ENCODE measurements at regions not wholly inside any gene's neighbourhood (a gene's known extent, or its start where the extent isn't known, plus 50 kb on each side); places are given as distances from the start of the nearest gene placed in this dataset.
"Not testable (repeated sequence)": the region's sequence is repeated elsewhere in the genome, so short reads cannot be mapped to it uniquely, and the experiment has no call there.

DNA sequence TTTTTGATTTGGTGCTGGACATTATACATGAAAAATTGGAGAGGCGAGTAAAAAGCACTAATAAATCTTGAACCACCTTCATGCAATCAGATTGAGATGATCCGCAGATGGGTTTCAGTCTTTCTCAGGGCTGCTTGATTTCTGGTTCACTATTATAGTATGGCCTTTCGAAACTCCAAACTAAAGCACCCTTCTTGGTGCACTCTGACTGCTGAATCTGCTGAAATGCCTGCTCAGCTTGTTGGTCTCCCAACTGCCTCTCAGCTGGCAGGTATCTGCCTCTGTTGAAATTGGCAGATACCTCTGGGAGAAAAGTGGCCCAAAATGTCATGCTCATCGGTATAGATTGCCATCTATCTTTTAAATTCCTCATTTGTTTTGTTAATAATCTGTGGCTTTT lies 102.5 kb upstream of the WIPF3 start:
- DNase-seq; ATAC-seq; intact Hi-C loops (cut with DNase I); H3K27me3 ChIP-seq (ENCODE audit: control insufficient read depth, insufficient read depth); H3K9me3 ChIP-seq (ENCODE audit: control insufficient read depth, low read length); H3K4me3 ChIP-seq (ENCODE audit: low read length); H3K27ac ChIP-seq (ENCODE audit: low read length); H3K4me1 ChIP-seq (ENCODE audit: control insufficient read depth, insufficient read depth, low read length): not testable (repeated sequence)
- 90% methylated on average over 4 of the region's 4 CpGs for WGBS

GRCh38 chr7:29709002-29709401 lies 97.3 kb upstream of the WIPF3 start:
- ATAC-seq; H3K4me1 ChIP-seq (ENCODE audit: control insufficient read depth, insufficient read depth, low read length); H3K27me3 ChIP-seq (ENCODE audit: control insufficient read depth, insufficient read depth); DNase-seq; intact Hi-C loops (cut with DNase I); H3K27ac ChIP-seq (ENCODE audit: low read length); H3K9me3 ChIP-seq (ENCODE audit: control insufficient read depth, low read length); H3K4me3 ChIP-seq (ENCODE audit: low read length): not testable (repeated sequence)

GRCh38 chr7:29723127-29723526 lies 83.2 kb upstream of the WIPF3 start:
- ATAC-seq: peak in 1 of 2 donors; percentile 22
- H3K27ac ChIP-seq (ENCODE audit: low read length); intact Hi-C loops (cut with DNase I); H3K4me1 ChIP-seq (ENCODE audit: control insufficient read depth, insufficient read depth, low read length); H3K4me3 ChIP-seq (ENCODE audit: low read length); DNase-seq; H3K27me3 ChIP-seq (ENCODE audit: control insufficient read depth, insufficient read depth); H3K9me3 ChIP-seq (ENCODE audit: control insufficient read depth, low read length): not testable (repeated sequence)
- 51% methylated on average over 8 of the region's 8 CpGs for WGBS

DNA sequence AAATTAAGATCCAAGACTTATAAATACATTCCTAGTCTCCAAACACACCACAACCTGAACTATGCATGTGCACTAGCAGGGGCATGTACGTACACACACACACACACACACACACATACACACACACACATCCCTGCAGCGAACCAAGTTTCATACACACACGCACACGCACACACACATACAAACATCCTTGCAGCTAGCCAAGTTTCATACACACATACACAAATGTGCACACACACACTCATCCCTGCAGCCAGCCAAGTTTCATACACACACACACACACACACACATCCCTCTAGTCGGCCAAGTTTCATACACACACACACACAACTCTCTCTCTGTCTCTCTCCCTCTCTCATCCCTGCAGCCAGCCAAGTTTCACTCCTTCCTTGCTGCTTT lies 82.7 kb upstream of the WIPF3 start:
- peak in 1 of 3 donors; percentile 23 for DNase-seq
- H3K4me1 ChIP-seq (ENCODE audit: control insufficient read depth, insufficient read depth, low read length): no peaks in the 10 kb centered on the region
- no peak overlapping the region for H3K27ac ChIP-seq (ENCODE audit: low read length)
- no peak overlapping the region for H3K4me3 ChIP-seq (ENCODE audit: low read length)
- 52% methylated on average over 5 of the region's 5 CpGs for WGBS
- no peak for ATAC-seq
- intact Hi-C loops (cut with DNase I): no loop called here
- no peaks in the 10 kb centered on the region for H3K9me3 ChIP-seq (ENCODE audit: control insufficient read depth, low read length)
- H3K27me3 ChIP-seq (ENCODE audit: control insufficient read depth, insufficient read depth): no peaks in the 10 kb centered on the region

DNA sequence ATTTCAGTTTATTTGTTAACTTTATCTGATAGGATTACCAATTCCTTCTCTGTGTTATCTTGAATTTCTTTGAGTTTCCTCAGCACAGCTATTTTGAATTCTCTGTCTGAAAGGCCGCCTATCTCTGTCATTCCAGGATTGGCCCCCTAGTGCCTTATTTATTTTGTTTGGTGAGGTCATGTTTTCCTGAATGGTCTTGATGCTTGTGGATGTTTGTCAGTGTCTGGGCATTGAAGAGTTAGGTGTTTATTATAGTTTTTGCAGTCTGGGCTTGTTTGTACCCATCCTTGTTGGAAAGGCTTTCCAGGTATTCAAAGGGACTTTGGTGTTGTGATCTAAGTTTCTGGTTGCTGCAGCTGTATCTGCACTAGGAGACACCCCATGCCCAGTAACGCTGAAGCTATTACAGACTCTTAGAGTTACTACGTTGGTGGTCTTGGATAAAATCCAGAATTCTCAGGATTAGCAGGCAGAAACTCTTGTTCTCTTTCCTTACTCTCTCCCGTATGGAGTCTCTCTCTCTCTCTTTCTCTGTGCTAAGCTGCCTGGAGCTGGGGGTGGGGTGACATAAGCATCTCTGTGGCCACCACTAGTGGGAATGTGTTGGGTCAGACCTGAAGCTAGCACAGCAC lies 76.7 kb upstream of the WIPF3 start:
- DNase-seq; ATAC-seq; H3K27me3 ChIP-seq (ENCODE audit: control insufficient read depth, insufficient read depth); intact Hi-C loops (cut with DNase I); H3K4me3 ChIP-seq (ENCODE audit: low read length); H3K9me3 ChIP-seq (ENCODE audit: control insufficient read depth, low read length); H3K27ac ChIP-seq (ENCODE audit: low read length); H3K4me1 ChIP-seq (ENCODE audit: control insufficient read depth, insufficient read depth, low read length): not testable (repeated sequence)
- 53% methylated on average over 4 of the region's 4 CpGs for WGBS

DNA sequence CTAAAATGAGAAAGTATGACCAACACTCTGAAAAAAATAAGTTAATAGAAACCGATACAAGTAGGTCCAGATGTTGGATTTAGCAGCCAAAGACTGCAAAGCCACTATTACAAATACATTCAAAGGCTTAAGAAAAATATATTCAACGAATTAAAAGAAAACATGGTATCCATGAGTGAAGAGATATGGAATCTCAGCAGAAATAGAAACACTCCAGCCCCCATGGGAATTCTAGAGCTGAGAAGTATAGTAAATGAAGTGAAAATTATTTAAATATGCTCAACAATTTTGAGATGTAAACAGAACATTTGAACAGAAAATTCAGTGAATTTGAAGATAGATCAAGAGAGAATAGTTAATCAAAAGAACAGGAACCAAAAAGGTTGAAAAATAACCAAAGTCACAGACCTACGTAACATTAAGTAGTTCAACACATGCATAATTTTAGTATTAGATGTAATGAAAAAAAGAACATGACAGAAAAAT lies 72.0 kb upstream of the WIPF3 start:
- no peak overlapping the region for H3K4me3 ChIP-seq (ENCODE audit: low read length)
- no peaks in the 10 kb centered on the region for H3K4me1 ChIP-seq (ENCODE audit: control insufficient read depth, insufficient read depth, low read length)
- ATAC-seq (no peak), DNase-seq (no peak)
- no peak overlapping the region for H3K27ac ChIP-seq (ENCODE audit: low read length)
- no peaks in the 10 kb centered on the region for H3K9me3 ChIP-seq (ENCODE audit: control insufficient read depth, low read length)
- intact Hi-C loops (cut with DNase I): no loop called here
- 78% methylated on average over 3 of the region's 3 CpGs for WGBS
- no peaks in the 10 kb centered on the region for H3K27me3 ChIP-seq (ENCODE audit: control insufficient read depth, insufficient read depth)

- H3K27me3 ChIP-seq (ENCODE audit: control insufficient read depth, insufficient read depth); H3K4me3 ChIP-seq (ENCODE audit: low read length); DNase-seq; H3K9me3 ChIP-seq (ENCODE audit: control insufficient read depth, low read length); H3K27ac ChIP-seq (ENCODE audit: low read length); H3K4me1 ChIP-seq (ENCODE audit: control insufficient read depth, insufficient read depth, low read length): not testable (repeated sequence)
- intact Hi-C loops (cut with DNase I): loop anchor here in 1 of 4 donors (5.0 kb wide), 1 partner anchor 175 kb away; no protein-coding TSS in a partner anchor
- peak; percentile 14 to 66 for ATAC-seq
- 30% methylated on average over 5 of the region's 5 CpGs for WGBS
Observed at GRCh38 chr7:29747645-29748245, 58.6 kb upstream of the WIPF3 start.

GRCh38 chr7:29748286-29749099 lies 57.8 kb upstream of the WIPF3 start:
- no peak overlapping the region for H3K27ac ChIP-seq (ENCODE audit: low read length)
- intact Hi-C loops (cut with DNase I): loop anchor here in 1 of 4 donors (5.0 kb wide), 1 partner anchor 174 kb away; no protein-coding TSS in a partner anchor
- no peak overlapping the region for H3K4me3 ChIP-seq (ENCODE audit: low read length)
- no peaks in the 10 kb centered on the region for H3K27me3 ChIP-seq (ENCODE audit: control insufficient read depth, insufficient read depth)
- ATAC-seq (peak; percentile 59 to 87), DNase-seq (no peak)
- 32% methylated on average over 3 of the region's 3 CpGs for WGBS
- H3K9me3 ChIP-seq (ENCODE audit: control insufficient read depth, low read length): no peaks in the 10 kb centered on the region
- H3K4me1 ChIP-seq (ENCODE audit: control insufficient read depth, insufficient read depth, low read length): no peaks in the 10 kb centered on the region

- Histone ChIP-seq H3K9me3 (ENCODE audit: control insufficient read depth, low read length) (no peaks in the 10 kb centered on the region), H3K4me1 (ENCODE audit: control insufficient read depth, insufficient read depth, low read length) (no peaks in the 10 kb centered on the region), H3K27ac (ENCODE audit: low read length) (no peak overlapping the region), H3K4me3 (ENCODE audit: low read length) (no peak overlapping the region), H3K27me3 (ENCODE audit: control insufficient read depth, insufficient read depth) (no peaks in the 10 kb centered on the region)
- DNase-seq (no peak), ATAC-seq (no peak)
- intact Hi-C loops (cut with DNase I): loop anchor here in 2 of 4 donors (5.0 to 10.0 kb wide), 3 partner anchors 55 to 172 kb away; partner anchors contain the start of gene WIPF3 (in 1 of the 2)
- 84% methylated on average over 7 of the region's 7 CpGs for WGBS
Observed at GRCh38 chr7:29749701-29750321, 56.5 kb upstream of the WIPF3 start.

DNA sequence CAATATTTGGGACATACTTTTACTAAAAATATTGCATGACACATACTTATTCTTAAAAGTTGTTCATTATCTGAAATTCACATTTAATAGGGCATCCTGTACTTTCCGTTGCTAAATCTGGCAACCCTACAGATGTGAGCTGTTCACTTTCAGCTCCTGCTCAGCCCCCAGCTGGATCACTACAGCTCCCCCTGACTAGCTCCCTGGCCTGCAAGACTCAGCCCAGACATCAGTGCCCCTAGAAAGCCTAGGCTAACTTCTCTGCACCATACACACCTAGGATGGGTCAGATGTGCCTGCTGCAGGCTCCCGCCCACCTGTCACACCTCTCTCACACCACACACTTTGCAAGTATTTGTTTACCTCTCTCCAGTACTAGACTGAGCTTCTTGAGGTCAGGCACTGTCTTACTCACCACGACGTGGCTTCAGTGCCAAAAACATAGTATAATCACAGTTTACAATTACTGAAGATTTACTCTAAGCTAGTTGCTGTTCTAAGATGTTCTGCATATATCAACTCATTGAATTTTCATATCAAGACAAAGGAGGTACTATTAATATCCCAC lies 55.9 kb upstream of the WIPF3 start:
- H3K9me3 ChIP-seq (ENCODE audit: control insufficient read depth, low read length); ATAC-seq; H3K27me3 ChIP-seq (ENCODE audit: control insufficient read depth, insufficient read depth); H3K4me1 ChIP-seq (ENCODE audit: control insufficient read depth, insufficient read depth, low read length); DNase-seq; H3K27ac ChIP-seq (ENCODE audit: low read length); H3K4me3 ChIP-seq (ENCODE audit: low read length): not testable (repeated sequence)
- intact Hi-C loops (cut with DNase I): loop anchor here in 2 of 4 donors (10.0 kb wide), 2 partner anchors 54 to 164 kb away; partner anchors contain the start of gene WIPF3 (in 1 of the 2)
- 54% methylated on average over 4 of the region's 4 CpGs for WGBS
